Embryonic facial prominence (tissue), 1 donor: ENCODE measurements at regions not wholly inside any gene's neighbourhood (a gene's known extent, or its start where the extent isn't known, plus 50 kb on each side); places are given as distances from the start of the nearest gene placed in this dataset.

Experiments
- DNase-seq: peaks from one replicate; pipeline ENCODE4 v3.0.0-alpha.2; 2016; ENCODE audit errors: extremely low spot score

- DNase-seq, result no peak
Measured at GRCh38 chr5:58071566-58071965, 388.3 kb downstream of the PLK2 start.

DNA sequence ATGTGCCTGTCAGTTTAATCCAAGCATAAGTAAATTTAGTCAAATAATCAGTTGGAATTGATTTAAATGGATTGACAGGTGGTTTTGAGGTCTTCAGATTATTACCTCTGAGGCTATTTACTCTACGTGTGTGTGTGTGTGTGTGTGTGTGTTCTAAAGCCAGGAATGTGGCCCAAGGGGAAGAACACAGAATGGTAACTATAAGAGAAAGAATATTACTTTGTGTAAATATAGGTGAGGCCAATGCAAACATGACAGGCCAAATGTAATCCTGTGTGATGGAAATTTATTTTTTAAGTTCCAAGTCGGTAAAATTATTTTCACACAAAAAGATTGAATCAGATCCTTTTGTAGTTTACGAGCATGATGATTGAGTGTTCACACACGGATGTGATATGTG, 390.0 kb downstream of the PLK2 start:
- DNase-seq, result no peak

DNA sequence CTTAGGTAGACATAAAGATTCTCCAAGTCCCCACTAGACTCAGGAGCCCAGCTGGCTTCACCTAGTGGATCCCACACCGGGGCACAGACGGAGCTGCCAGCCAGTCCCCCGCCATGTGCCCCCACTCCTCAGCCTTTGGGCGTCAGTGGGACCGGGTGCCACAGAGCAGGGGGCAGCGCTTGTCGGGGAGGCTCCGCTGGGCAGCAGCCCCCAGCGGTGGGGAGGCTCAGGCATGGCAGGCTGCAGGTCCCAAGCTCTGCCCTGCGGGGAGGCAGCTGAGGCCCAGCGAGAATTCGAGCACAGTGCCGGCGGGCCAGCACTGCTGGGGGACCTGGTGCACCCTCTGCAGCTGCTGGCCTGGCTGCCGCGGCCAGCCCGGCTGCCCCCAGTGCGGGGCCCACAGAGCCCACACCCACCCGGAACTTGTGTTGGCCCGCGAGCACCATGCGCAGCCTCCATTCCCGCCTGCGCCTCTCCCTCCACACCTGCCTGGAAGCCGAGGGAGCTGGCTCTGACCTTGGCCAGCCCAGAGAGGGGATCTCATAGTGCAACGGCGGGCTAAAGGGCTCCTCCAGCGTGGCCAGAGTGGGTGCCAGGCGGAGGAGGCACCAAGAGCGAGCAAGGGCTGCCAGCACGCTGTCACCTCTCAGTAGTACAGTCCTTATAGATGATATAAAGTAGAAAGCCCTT, 390.7 kb downstream of the PLK2 start:
- DNase-seq, result no peak

- DNase-seq, result no peak
Measured at GRCh38 chr5:58066557-58066956, 393.3 kb downstream of the PLK2 start.

GRCh38 chr5:58066076-58066475, 393.8 kb downstream of the PLK2 start:
- DNase-seq, result no peak

DNA sequence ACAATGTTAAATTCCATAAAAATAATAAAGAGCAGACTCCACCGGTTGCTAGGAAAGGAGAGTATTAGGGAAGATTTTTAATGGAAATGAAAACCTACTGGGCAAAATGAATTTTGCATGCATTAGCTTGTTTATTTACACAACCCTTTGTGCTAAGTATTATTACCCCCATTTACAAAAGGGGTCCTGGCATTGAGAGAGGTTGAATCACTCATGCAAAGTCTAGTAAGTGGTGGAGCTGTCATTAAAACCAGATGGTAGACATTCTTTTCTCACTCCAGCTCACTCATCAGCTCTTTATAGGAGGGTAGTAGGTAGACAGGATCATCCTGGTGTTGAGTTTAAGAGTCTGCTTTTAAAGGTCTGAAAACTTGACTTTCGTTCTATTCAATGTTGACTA, 395.1 kb downstream of the PLK2 start:
- DNase-seq, result no peak

DNA sequence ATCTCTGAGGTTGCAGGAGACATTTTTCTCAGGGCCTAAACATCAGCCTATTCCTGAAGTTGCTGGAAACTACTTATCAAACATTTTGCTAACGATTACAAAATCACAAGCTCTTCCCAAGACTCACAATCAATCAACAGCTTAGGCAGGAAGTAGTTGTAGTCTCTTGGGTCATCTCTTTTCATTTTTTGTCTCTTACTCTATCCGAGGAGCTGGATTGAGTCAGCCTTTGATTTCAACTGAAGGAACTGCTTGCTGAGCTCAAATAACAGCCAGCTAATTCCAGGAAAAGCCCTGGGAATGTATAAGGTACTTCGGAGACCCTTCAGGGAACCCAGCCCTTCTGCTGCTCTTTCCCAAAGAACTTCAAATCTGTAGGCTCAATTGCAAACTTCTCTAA, 398.9 kb downstream of the PLK2 start:
- DNase-seq, result no peak

- DNase-seq, result no peak
Measured at GRCh38 chr5:58057324-58057723, 402.6 kb downstream of the PLK2 start.

- DNase-seq, result peak; percentile 3
Measured at GRCh38 chr5:58056546-58056945, 403.3 kb downstream of the PLK2 start.

GRCh38 chr5:58054018-58054417, 405.9 kb downstream of the PLK2 start:
- no peak for DNase-seq

- peak; percentile 2 for DNase-seq
Measured at GRCh38 chr5:58048954-58049353, 410.9 kb downstream of the PLK2 start.

DNA sequence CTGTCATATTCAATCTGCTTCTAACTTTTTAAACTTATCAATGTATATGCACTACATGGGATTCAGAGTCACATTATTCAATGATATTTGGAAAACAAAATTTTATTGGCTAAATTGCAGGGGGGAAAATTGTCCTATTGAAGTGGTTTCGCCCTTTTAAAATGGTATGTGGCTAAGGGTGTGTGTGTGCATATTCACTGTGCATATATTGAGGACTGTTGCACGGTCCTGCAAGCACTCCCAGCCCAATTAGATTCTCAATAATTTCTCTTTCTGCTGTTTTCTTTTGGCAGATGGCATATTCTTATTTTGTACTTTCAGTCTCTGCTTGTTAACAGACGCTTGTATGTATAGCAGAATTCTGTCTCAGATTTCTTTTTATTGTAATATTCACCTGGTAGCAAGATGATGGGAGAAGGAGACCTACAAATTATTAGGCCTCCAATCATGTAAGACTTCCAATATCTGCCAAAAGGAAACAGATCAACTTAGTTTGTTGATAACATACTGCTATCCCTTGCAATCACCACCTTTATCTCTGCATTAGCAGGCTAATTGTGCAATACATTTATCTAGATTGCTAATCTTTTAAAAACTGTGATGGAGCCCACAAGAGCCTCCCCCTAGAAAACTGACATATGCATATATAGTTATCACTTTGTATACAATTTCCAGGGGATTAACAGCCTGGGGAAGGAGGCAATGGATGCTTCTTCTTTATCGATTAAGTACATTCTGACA, 411.5 kb downstream of the PLK2 start:
- DNase-seq, result no peak

DNA sequence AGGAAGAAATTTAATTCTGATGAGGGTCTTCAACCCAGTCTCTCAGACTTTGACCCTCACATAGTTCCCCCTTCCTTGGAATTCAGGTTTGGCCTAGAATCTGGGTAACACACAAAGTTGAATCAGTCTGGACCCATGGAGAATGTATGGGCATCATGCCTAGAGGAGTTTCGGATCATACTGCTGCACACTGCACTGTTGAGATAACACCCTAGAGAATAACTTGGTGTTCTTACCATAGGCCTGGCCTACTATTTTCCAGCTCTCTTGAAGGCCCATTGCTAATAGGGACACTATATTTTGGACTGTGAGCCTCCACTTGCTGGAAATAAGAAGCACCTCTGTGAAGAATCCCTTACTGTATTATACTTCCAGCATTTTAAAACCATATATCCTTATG, 413.5 kb downstream of the PLK2 start:
- no peak for DNase-seq

DNA sequence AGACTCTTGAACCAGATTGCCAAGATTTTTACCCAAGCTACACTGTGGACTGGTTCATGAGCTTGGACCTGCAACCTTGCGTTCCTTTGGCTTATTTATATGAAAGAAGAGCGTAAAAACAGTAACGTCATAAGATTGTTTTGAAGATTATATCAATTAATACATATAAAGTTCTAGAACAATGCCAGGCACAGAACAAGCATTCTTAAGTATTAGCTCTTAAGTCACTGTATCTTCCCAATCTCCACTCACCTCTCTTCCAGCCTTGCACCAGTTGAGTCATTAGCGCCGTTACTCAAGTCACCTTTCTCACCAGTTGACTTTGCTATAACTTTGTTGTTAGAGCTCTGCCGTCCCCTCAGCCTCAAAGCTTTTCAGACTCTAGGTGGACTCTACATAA, 415.7 kb downstream of the PLK2 start:
- peak; percentile 4 for DNase-seq

DNA sequence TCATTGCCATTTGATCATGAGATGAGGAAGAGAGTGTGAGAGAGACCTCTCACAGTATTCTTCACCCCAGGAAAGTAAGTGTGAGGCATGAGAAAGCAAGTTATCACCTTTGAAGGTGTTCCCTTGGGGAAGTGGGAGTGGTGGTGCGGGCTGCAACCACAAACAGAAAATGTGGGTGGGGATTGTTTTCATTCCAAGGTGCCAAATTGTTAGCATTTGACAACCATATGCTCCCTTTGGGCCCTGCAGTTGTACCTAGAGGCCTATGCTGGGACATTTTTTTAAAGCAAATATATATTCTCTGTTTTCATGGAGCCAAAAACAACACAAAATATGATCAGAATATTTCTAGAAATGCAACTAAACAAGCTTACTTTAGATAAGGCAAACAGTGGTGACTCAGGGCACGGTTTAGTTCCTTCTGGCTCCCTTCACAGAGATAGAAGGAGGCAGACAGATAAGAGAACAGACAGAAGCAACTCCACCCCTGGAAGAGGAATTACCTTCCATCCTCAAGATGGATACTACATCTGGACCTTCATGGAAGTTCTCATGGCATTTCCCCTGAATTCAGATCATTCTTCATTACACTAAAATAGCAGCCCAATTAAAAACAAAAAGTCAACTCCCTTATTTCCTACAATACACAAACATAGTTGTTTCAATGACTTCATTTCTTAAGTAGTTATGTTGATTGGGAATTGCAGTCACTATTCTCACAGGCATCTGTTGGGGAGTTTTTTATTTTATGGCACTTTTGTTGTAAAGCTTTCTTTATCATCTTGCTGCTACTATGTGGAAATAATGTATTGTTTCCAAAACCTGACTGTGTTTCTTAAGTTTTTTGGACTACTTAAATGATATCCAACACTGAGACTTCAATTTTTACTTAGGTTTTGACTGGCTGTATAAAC, 416.6 kb downstream of the PLK2 start:
- DNase-seq, result no peak

DNA sequence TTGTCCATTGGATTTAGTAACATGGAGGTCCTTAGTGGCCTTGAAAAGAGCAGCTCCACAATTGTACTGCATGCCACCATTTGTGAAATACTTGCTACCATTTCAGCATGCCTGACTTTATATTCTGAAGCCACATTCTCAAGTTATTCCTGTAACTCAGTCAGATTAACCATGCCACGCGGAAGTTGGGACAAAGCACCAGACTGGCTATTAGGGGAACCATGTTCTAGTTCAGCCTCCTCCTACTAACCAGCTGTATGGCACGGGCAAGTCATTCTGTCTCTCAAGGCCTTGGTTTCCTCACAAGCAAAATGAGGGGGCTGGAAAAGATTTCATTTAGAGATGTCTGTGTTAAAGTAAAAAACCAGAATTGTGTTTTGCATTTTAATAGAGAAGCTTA, 418.0 kb downstream of the PLK2 start:
- DNase-seq, result peak; percentile 5

DNA sequence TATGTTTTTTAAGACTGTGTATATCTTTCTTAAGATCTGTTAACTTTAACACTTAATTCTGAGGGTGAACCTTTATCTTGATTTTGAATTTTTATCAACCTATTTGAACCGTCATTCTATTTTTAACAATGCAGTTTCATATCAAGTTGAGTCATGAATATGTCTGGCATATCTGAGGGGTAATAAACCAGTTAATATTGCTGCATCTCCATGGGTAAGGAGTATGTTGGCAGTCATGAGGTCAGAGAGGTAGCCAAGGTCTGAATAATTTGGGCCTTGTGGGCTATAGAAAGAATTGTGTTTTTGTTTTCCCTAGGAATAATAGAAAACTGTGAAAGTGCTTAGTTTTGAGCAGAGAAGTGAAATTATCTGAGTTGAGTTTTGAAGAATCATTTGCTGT, 419.0 kb downstream of the PLK2 start:
- no peak for DNase-seq

DNA sequence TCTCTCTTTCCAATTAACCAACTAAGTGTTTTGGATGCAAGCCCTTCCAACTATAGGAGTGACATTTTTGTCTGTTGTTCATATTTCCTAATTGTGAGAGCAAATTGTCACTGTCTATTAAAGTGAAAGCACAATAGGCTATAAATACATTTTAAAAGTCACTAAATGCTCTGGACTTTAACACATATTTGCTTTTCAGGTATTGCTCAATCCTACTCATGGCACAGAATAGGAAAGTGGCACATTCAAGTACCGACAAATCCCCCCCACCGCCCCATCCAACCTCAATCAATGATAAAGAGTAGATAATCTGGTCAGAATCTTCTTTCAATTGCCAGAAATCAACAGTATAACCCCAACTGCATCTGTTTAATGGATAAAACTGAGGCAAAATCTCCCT, 419.8 kb downstream of the PLK2 start:
- no peak for DNase-seq

- no peak for DNase-seq
Measured at GRCh38 chr5:58037899-58038298, 422.0 kb downstream of the PLK2 start.

DNA sequence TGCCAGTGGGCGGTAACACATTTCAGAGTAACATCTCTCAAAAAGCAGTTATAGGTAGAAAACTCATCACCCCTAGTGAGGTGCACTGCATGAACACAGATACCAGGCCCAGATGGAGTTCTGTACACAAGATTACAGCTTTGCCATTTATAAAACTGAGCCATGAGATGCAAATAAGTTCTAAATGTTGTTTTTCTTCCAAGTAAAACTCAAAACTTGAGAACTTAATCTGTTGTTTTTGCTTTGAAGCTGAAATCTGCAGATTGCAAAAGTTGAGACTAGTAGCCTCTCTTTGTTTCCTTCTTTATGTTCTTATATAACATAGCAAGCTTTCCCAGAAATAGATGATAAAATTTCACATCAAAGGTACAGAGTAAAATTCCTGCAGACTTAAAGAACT, 434.1 kb downstream of the PLK2 start:
- peak; percentile 2 for DNase-seq

DNA sequence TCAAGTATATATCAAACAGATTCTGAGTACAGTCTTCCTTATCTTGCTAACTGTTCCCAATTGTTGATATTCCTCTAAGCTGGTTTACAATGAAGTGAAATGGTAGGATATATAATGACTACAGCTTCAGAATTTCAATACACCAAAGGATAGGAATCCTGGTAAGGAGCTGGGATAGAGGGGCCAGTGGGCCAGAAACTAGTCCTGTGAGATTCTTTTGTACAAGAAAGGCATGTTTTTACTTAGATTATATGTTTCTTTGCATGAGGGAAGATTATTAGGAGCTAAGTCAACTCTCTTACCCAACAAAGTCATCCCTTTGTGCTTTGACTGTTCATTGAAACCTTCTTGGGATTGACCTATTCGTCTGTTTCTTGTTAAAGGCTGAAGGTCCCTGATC, 435.7 kb downstream of the PLK2 start:
- DNase-seq, result no peak

GRCh38 chr5:58022055-58022454, 437.8 kb downstream of the PLK2 start:
- DNase-seq, result no peak

- no peak for DNase-seq
Measured at GRCh38 chr5:58021466-58021865, 438.4 kb downstream of the PLK2 start.
